Hepatocyte (in vitro differentiated cells): ENCODE measurements at regions not wholly inside any gene's neighbourhood (a gene's known extent, or its start where the extent isn't known, plus 50 kb on each side); places are given as distances from the start of the nearest gene placed in this dataset.
A peak's percentile ranks its signal among the peaks of the same experiment; 100 is the strongest.

Experiments
- DNase-seq: peaks from one replicate; pipeline ENCODE4 v3.0.0-alpha.2; 2016; ENCODE audit warnings: low spot score
- H2AFZ ChIP-seq: fragments of 200-600 bp; sonication (generic); 2 replicates; pipeline ENCODE4 v1.6.0; 2016; ENCODE audit warnings: antibody characterized with exemption, mild to moderate bottlenecking
- H3K27ac ChIP-seq: fragments of 200-600 bp; sonication (generic); 2 replicates; pipeline ENCODE4 v1.5.1; 2016; ENCODE audit warnings: mild to moderate bottlenecking
- H3K27me3 ChIP-seq: fragments of 200-600 bp; sonication (generic); 2 replicates; pipeline ENCODE4 v1.6.1; 2016
- H3K36me3 ChIP-seq: fragments of 200-600 bp; sonication (generic); replicated peaks from 2 replicates; pipeline ENCODE4 v1.5.1; 2016; ENCODE audit warnings: low read depth; ENCODE audit not compliant: insufficient read depth
- H3K4me1 ChIP-seq: fragments of 200-600 bp; sonication (generic); 2 replicates; pipeline ENCODE4 v1.5.1; 2016; ENCODE audit warnings: mild to moderate bottlenecking, moderate library complexity; ENCODE audit not compliant: insufficient read depth
- H3K4me2 ChIP-seq: fragments of 200-600 bp; sonication (generic); 2 replicates; pipeline ENCODE4 v1.6.0; 2016
- H3K4me3 ChIP-seq: fragments of 200-600 bp; sonication (generic); 2 replicates; pipeline ENCODE4 v1.5.1; 2016; ENCODE audit warnings: mild to moderate bottlenecking
- H3K79me2 ChIP-seq: fragments of 200-600 bp; sonication (generic); 2 replicates; pipeline ENCODE4 v1.6.0; 2017; ENCODE audit warnings: mild to moderate bottlenecking
- H3K9me2 ChIP-seq: fragments of 200-600 bp; sonication (generic); replicated peaks from 2 replicates; pipeline ENCODE4 v1.6.0; 2017; ENCODE audit warnings: mild to moderate bottlenecking; ENCODE audit not compliant: insufficient read depth
- H3K9me3 ChIP-seq: fragments of 200-600 bp; sonication (generic); 2 replicates; pipeline ENCODE4 v1.5.1; 2016; ENCODE audit warnings: low read depth, mild to moderate bottlenecking
- H4K20me1 ChIP-seq: fragments of 200-600 bp; sonication (generic); 2 replicates; pipeline ENCODE4 v1.6.0; 2016; ENCODE audit warnings: mild to moderate bottlenecking; ENCODE audit not compliant: insufficient read depth, poor library complexity, severe bottlenecking
- EZH2 ChIP-seq: fragments of 200-600 bp; sonication (generic); IDR thresholded peaks from 2 replicates; pipeline ENCODE4 v1.6.1; 2016; ENCODE audit warnings: antibody characterized with exemption, mild to moderate bottlenecking, borderline replicate concordance
- EZH2phosphoT487 ChIP-seq: fragments of 200-600 bp; sonication (generic); IDR thresholded peaks from one replicate; pipeline ENCODE4 v1.6.1; 2018; ENCODE audit warnings: antibody characterized with exemption, mild to moderate bottlenecking, low read depth, moderate library complexity; ENCODE audit not compliant: unreplicated experiment, severe bottlenecking
- WGBS: methylation state at CpG from one replicate; pipeline ENCODE4 v1.1.6; 2016; ENCODE audit warnings: low lambda C conversion rate; ENCODE audit errors: missing lambda C conversion rate; 5-methylcytosine and 5-hydroxymethylcytosine counted together
- TF ChIP-seq, protein P1 (sequence below): fragments of 200-600 bp; sonication (generic); IDR thresholded peaks from 2 replicates; pipeline ENCODE4 v1.5.1; 2016; ENCODE audit warnings: antibody characterized with exemption, mild to moderate bottlenecking; ENCODE audit not compliant: poor library complexity

GRCh38 chr4:165699055-165699454, 174.0 kb upstream of the TLL1 start:
- Histone ChIP-seq H3K79me2 (no peaks in the 10 kb centered on the region), H3K27me3 (no peaks in the 10 kb centered on the region), H3K4me1 (no peaks in the 10 kb centered on the region), H3K9me2 (no peaks in the 10 kb centered on the region), H4K20me1 (no peaks in the 10 kb centered on the region), H3K36me3 (no peaks in the 10 kb centered on the region), H2AFZ (no peak overlapping the region), H3K9me3 (no peaks in the 10 kb centered on the region), H3K4me3 (no peak overlapping the region), H3K27ac (no peak overlapping the region), H3K4me2 (no peak overlapping the region)
- WGBS: 87% methylated on average over 5 of the region's 5 CpGs
- no peak for DNase-seq
- TF ChIP-seq EZH2phosphoT487: no peak

- H3K9me3 ChIP-seq: no peaks in the 10 kb centered on the region
- H3K4me2 ChIP-seq: no peak overlapping the region
- H3K4me3 ChIP-seq: no peak overlapping the region
- no peak overlapping the region for H3K27ac ChIP-seq
- H3K27me3 ChIP-seq: no peaks in the 10 kb centered on the region
- H3K36me3 ChIP-seq: no peaks in the 10 kb centered on the region
- no peak for DNase-seq
- no peaks in the 10 kb centered on the region for H4K20me1 ChIP-seq
- no peaks in the 10 kb centered on the region for H3K9me2 ChIP-seq
- no peaks in the 10 kb centered on the region for H3K4me1 ChIP-seq
- H2AFZ ChIP-seq: no peak overlapping the region
- no peaks in the 10 kb centered on the region for H3K79me2 ChIP-seq
- TF ChIP-seq, protein P1, sequence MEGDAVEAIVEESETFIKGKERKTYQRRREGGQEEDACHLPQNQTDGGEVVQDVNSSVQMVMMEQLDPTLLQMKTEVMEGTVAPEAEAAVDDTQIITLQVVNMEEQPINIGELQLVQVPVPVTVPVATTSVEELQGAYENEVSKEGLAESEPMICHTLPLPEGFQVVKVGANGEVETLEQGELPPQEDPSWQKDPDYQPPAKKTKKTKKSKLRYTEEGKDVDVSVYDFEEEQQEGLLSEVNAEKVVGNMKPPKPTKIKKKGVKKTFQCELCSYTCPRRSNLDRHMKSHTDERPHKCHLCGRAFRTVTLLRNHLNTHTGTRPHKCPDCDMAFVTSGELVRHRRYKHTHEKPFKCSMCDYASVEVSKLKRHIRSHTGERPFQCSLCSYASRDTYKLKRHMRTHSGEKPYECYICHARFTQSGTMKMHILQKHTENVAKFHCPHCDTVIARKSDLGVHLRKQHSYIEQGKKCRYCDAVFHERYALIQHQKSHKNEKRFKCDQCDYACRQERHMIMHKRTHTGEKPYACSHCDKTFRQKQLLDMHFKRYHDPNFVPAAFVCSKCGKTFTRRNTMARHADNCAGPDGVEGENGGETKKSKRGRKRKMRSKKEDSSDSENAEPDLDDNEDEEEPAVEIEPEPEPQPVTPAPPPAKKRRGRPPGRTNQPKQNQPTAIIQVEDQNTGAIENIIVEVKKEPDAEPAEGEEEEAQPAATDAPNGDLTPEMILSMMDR: peak; percentile 9
- TF ChIP-seq EZH2: no peak
These were observed 172.2 kb upstream of the TLL1 start for GRCh38 chr4:165700855-165701254.

DNA sequence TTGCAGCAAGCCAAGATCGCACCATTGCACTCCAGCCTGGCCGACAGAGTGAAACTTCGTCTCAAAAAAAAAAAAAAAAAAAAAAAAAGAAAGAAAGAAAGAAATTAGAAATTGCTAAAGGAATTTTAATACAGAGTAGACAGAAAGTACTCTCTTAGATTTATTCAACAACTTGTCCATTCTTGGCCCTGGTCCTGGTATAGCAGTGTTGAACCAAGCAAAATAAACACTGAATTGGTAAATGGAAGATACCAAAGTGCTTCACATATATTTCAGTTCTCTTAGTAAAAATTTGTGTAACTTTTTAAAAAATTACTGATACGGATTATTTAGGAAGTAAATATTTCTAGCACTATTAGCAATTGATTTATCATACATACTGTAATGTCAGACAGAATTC, 165.9 kb upstream of the TLL1 start:
- Histone ChIP-seq H3K27ac (no peak overlapping the region), H3K79me2 (no peaks in the 10 kb centered on the region), H3K27me3 (no peaks in the 10 kb centered on the region), H3K9me3 (no peaks in the 10 kb centered on the region), H3K4me3 (no peak overlapping the region), H3K9me2 (no peaks in the 10 kb centered on the region), H3K4me1 (peaks cover 6% of the 10 kb centered on the region), H3K4me2 (no peak overlapping the region), H3K36me3 (no peaks in the 10 kb centered on the region), H2AFZ (no peak overlapping the region), H4K20me1 (no peaks in the 10 kb centered on the region)
- DNase-seq: no peak
- TF ChIP-seq EZH2 (no peak), EZH2phosphoT487 (no peak)
- TF ChIP-seq, protein P1: no peak
- 96% methylated on average over 2 of the region's 4 CpGs for WGBS

DNA sequence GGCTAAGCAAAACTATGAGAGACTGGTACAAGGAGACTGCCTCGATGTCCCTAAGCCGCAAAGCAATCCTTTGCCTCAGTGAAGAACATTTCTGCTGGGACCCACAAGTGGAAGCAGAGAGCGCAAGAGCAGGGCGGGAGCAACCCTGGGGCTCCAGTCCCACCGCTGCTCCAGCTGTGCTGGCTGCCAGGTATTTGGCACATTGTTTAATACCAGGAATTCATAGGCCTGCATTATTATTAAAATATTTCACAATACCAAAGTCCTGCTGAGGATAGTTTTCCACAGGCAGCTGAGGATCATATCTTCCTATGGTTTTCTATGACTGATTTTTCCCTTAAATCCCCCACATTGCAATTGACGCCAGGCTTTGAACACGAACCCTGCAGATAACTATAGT, 163.5 kb upstream of the TLL1 start:
- Histone ChIP-seq H3K4me2 (peak overlapping the region; percentile 13), H3K27me3 (no peaks in the 10 kb centered on the region), H3K4me3 (no peak overlapping the region), H3K9me3 (no peaks in the 10 kb centered on the region), H4K20me1 (no peaks in the 10 kb centered on the region), H3K79me2 (no peaks in the 10 kb centered on the region), H2AFZ (no peak overlapping the region), H3K9me2 (no peaks in the 10 kb centered on the region), H3K4me1 (peaks cover 6% of the 10 kb centered on the region), H3K27ac (peak overlapping the region; percentile 33), H3K36me3 (no peaks in the 10 kb centered on the region)
- WGBS: 86% methylated on average over 7 of the region's 7 CpGs
- TF ChIP-seq EZH2: no peak
- DNase-seq: no peak
